ENCODE measurements at regions not wholly inside any gene's neighbourhood (a gene's known extent, or its start where the extent isn't known, plus 50 kb on each side); places are given as distances from the start of the nearest gene placed in this dataset.

GRCh38 chr9:75490326-75490725 lies 400.1 kb upstream of the PCSK5 start:
- BruUV-seq (replicated peaks): no TSS peak
- Histone ChIP-seq H3K4me3 (ENCODE audit: low read depth in 2 of 2, low read length in 2 of 2) (no peak overlapping the region), H3K4me1 (ENCODE audit: control insufficient read depth, insufficient read depth, low read length) (no peaks in the 10 kb centered on the region), H3K9me3 (ENCODE audit: control insufficient read depth, insufficient read depth, low read depth, low read length) (no peaks in the 10 kb centered on the region), H3K36me3 (ENCODE audit: control insufficient read depth, insufficient read depth, low read length) (no peaks in the 10 kb centered on the region), H3K27ac (ENCODE audit: low read length) (no peak overlapping the region), H3K27me3 (ENCODE audit: control insufficient read depth, insufficient read depth, low read length) (no peaks in the 10 kb centered on the region)
- ChIA-PET CTCF (no interaction called here), POLR2A (no interaction called here)
- no peak for ATAC-seq
- in situ Hi-C loops (cut with HindIII; ENCODE audit: low pct_unique_long_range_greater_than_20kb, low sequenced_read_pairs): no loop called here
- intact Hi-C loops (cut with micrococcal nuclease; ENCODE audit: unreplicated experiment): no loop called here
- DNase-seq (ENCODE audit: low read depth, low spot score): no peak
- TF ChIP-seq SIN3A (IDR thresholded peaks at IDR 0.05; ENCODE audit: borderline replicate concordance, insufficient read depth, low read depth, low read length) (no peak), TCF7L2 (IDR thresholded peaks at IDR 0.05; ENCODE audit: low read depth, low read length) (no peak), POLR2AphosphoS5 (IDR thresholded peaks at IDR 0.05; ENCODE audit: low read depth, low read length) (no peak)
- TF ChIP-seq, protein P1, sequence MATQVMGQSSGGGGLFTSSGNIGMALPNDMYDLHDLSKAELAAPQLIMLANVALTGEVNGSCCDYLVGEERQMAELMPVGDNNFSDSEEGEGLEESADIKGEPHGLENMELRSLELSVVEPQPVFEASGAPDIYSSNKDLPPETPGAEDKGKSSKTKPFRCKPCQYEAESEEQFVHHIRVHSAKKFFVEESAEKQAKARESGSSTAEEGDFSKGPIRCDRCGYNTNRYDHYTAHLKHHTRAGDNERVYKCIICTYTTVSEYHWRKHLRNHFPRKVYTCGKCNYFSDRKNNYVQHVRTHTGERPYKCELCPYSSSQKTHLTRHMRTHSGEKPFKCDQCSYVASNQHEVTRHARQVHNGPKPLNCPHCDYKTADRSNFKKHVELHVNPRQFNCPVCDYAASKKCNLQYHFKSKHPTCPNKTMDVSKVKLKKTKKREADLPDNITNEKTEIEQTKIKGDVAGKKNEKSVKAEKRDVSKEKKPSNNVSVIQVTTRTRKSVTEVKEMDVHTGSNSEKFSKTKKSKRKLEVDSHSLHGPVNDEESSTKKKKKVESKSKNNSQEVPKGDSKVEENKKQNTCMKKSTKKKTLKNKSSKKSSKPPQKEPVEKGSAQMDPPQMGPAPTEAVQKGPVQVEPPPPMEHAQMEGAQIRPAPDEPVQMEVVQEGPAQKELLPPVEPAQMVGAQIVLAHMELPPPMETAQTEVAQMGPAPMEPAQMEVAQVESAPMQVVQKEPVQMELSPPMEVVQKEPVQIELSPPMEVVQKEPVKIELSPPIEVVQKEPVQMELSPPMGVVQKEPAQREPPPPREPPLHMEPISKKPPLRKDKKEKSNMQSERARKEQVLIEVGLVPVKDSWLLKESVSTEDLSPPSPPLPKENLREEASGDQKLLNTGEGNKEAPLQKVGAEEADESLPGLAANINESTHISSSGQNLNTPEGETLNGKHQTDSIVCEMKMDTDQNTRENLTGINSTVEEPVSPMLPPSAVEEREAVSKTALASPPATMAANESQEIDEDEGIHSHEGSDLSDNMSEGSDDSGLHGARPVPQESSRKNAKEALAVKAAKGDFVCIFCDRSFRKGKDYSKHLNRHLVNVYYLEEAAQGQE (IDR thresholded peaks at IDR 0.05; ENCODE audit: insufficient read depth in 1 of 2, low read depth in 2 of 2, low read length in 1 of 2): no peak
- TF ChIP-seq, protein P2, sequence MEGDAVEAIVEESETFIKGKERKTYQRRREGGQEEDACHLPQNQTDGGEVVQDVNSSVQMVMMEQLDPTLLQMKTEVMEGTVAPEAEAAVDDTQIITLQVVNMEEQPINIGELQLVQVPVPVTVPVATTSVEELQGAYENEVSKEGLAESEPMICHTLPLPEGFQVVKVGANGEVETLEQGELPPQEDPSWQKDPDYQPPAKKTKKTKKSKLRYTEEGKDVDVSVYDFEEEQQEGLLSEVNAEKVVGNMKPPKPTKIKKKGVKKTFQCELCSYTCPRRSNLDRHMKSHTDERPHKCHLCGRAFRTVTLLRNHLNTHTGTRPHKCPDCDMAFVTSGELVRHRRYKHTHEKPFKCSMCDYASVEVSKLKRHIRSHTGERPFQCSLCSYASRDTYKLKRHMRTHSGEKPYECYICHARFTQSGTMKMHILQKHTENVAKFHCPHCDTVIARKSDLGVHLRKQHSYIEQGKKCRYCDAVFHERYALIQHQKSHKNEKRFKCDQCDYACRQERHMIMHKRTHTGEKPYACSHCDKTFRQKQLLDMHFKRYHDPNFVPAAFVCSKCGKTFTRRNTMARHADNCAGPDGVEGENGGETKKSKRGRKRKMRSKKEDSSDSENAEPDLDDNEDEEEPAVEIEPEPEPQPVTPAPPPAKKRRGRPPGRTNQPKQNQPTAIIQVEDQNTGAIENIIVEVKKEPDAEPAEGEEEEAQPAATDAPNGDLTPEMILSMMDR (IDR thresholded peaks at IDR 0.05): no peak

DNA sequence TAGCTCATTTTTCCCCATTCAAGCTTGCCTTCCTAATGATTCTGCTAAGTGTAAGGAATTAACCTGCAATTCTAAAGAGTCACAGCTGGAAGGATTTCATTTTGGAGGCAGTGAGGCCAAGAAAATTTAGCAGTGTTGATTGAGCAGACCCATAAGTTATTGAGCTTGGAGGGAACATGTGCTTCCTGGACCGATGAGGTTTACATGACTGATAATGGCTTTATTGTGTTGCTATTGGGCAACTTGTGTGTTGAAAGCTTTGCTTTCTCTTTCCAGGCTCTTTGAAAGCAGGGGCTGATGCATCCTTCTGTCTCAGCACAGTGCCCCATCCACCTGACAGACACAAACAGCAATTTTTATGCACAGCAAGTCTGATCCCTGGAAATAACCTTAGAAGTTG lies 398.9 kb upstream of the PCSK5 start:
- Histone ChIP-seq H3K36me3 (ENCODE audit: control insufficient read depth, insufficient read depth, low read length) (no peaks in the 10 kb centered on the region), H3K4me1 (ENCODE audit: control insufficient read depth, insufficient read depth, low read length) (no peaks in the 10 kb centered on the region), H3K27ac (ENCODE audit: low read length) (no peak overlapping the region), H3K4me3 (ENCODE audit: low read depth in 2 of 2, low read length in 2 of 2) (no peak overlapping the region), H3K9me3 (ENCODE audit: control insufficient read depth, insufficient read depth, low read depth, low read length) (no peaks in the 10 kb centered on the region), H3K27me3 (ENCODE audit: control insufficient read depth, insufficient read depth, low read length) (no peaks in the 10 kb centered on the region)
- TF ChIP-seq TCF7L2 (IDR thresholded peaks at IDR 0.05; ENCODE audit: low read depth, low read length) (no peak), SIN3A (IDR thresholded peaks at IDR 0.05; ENCODE audit: borderline replicate concordance, insufficient read depth, low read depth, low read length) (no peak), POLR2AphosphoS5 (IDR thresholded peaks at IDR 0.05; ENCODE audit: low read depth, low read length) (no peak)
- TF ChIP-seq, protein P1 (IDR thresholded peaks at IDR 0.05; ENCODE audit: insufficient read depth in 1 of 2, low read depth in 2 of 2, low read length in 1 of 2): no peak
- TF ChIP-seq, protein P2 (IDR thresholded peaks at IDR 0.05): no peak
- ChIA-PET POLR2A (no interaction called here), CTCF (no interaction called here)
- intact Hi-C loops (cut with micrococcal nuclease; ENCODE audit: unreplicated experiment) (no loop called here), in situ Hi-C loops (cut with HindIII; ENCODE audit: low pct_unique_long_range_greater_than_20kb, low sequenced_read_pairs) (no loop called here)
- no peak for DNase-seq (ENCODE audit: low read depth, low spot score)
- no peak for ATAC-seq
- BruUV-seq (replicated peaks): no TSS peak
